ENCODE measurements at regions not wholly inside any gene's neighbourhood (a gene's known extent, or its start where the extent isn't known, plus 50 kb on each side); places are given as distances from the start of the nearest gene placed in this dataset.

- H3K9me3 ChIP-seq (ENCODE audit: low read length): no peaks in the 10 kb centered on the region
- H3K27me3 ChIP-seq (ENCODE audit: low read length): no peaks in the 10 kb centered on the region
- no peak overlapping the region for H2AFZ ChIP-seq (ENCODE audit: low read length)
- H3K9ac ChIP-seq (ENCODE audit: low read length): no peak overlapping the region
- no peaks in the 10 kb centered on the region for H3K4me1 ChIP-seq (ENCODE audit: low read length)
- no peaks in the 10 kb centered on the region for H4K20me1 ChIP-seq (ENCODE audit: insufficient read depth, low read depth, low read length)
- H3K4me2 ChIP-seq (ENCODE audit: low read depth, low read length, poor library complexity, severe bottlenecking): no peak overlapping the region
- H3K9me2 ChIP-seq (replicated peaks; ENCODE audit: insufficient read depth, low read length): no peaks in the 10 kb centered on the region
- H3K79me2 ChIP-seq (ENCODE audit: low read length): no peaks in the 10 kb centered on the region
- no peaks in the 10 kb centered on the region for H3K36me3 ChIP-seq (ENCODE audit: insufficient read depth, low read length)
- DNase-seq: no peak
- no peak overlapping the region for H3K4me3 ChIP-seq (ENCODE audit: low read length)
- H3K27ac ChIP-seq (ENCODE audit: low read length): no peak overlapping the region
Measured at GRCh38 chr10:8240861-8241260, 186.4 kb downstream of the GATA3 start.

GRCh38 chr10:8242295-8242872, 187.9 kb downstream of the GATA3 start:
- Histone ChIP-seq H3K27me3 (ENCODE audit: low read length) (no peaks in the 10 kb centered on the region), H3K9me2 (replicated peaks; ENCODE audit: insufficient read depth, low read length) (no peaks in the 10 kb centered on the region), H3K4me2 (ENCODE audit: low read depth, low read length, poor library complexity, severe bottlenecking) (no peak overlapping the region), H3K36me3 (ENCODE audit: insufficient read depth, low read length) (no peaks in the 10 kb centered on the region), H3K9me3 (ENCODE audit: low read length) (no peaks in the 10 kb centered on the region), H3K27ac (ENCODE audit: low read length) (no peak overlapping the region), H4K20me1 (ENCODE audit: insufficient read depth, low read depth, low read length) (no peaks in the 10 kb centered on the region), H3K4me1 (ENCODE audit: low read length) (no peaks in the 10 kb centered on the region), H3K9ac (ENCODE audit: low read length) (no peak overlapping the region), H2AFZ (ENCODE audit: low read length) (no peak overlapping the region), H3K79me2 (ENCODE audit: low read length) (no peaks in the 10 kb centered on the region), H3K4me3 (ENCODE audit: low read length) (no peak overlapping the region)
- DNase-seq: no peak

DNA sequence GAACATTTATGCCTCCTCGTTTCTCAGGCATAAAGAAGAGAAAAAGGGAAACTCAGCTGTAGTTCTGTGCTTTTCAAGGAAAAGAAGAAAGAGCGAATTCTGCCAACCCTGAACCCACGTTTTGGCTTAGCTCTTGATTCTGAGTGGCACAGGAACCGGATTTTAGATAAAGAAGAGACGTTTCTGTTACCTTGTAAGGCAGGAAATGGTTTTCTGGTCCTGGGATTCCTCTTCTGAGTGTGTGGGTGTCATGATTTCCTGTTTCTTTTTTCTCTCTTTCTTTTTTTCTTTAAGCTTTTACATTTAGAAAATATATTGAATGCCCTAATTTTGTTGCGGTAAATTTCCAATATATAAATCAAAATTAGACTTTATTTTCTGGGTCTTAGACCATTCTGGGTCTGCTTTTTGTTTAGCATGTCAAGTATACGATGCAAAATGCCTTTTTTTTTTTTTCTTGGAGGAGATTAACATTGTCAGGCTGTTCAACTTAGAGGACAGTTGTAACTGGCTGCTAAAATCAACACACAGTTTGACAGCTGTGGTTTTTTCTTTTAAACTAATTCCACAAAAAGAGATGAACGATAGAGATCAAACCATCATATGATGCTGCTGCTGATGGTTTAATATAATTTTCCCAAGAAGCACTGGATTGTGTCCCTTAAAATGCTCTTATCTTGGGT, 190.8 kb downstream of the GATA3 start:
- Histone ChIP-seq H3K9me2 (replicated peaks; ENCODE audit: insufficient read depth, low read length) (no peaks in the 10 kb centered on the region), H3K27me3 (ENCODE audit: low read length) (no peaks in the 10 kb centered on the region), H3K9me3 (ENCODE audit: low read length) (no peaks in the 10 kb centered on the region), H3K27ac (ENCODE audit: low read length) (no peak overlapping the region), H3K79me2 (ENCODE audit: low read length) (no peaks in the 10 kb centered on the region), H3K4me1 (ENCODE audit: low read length) (peaks cover 4% of the 10 kb centered on the region), H4K20me1 (ENCODE audit: insufficient read depth, low read depth, low read length) (no peaks in the 10 kb centered on the region), H2AFZ (ENCODE audit: low read length) (no peak overlapping the region), H3K9ac (ENCODE audit: low read length) (no peak overlapping the region), H3K36me3 (ENCODE audit: insufficient read depth, low read length) (no peaks in the 10 kb centered on the region), H3K4me2 (ENCODE audit: low read depth, low read length, poor library complexity, severe bottlenecking) (no peak overlapping the region), H3K4me3 (ENCODE audit: low read length) (no peak overlapping the region)
- no peak for DNase-seq

- Histone ChIP-seq H3K9me2 (replicated peaks; ENCODE audit: insufficient read depth, low read length) (no peaks in the 10 kb centered on the region), H3K4me1 (ENCODE audit: low read length) (peaks cover 5% of the 10 kb centered on the region), H4K20me1 (ENCODE audit: insufficient read depth, low read depth, low read length) (no peaks in the 10 kb centered on the region), H3K27me3 (ENCODE audit: low read length) (no peaks in the 10 kb centered on the region), H3K9ac (ENCODE audit: low read length) (no peak overlapping the region), H3K79me2 (ENCODE audit: low read length) (no peaks in the 10 kb centered on the region), H3K27ac (ENCODE audit: low read length) (no peak overlapping the region), H3K9me3 (ENCODE audit: low read length) (no peaks in the 10 kb centered on the region), H3K4me3 (ENCODE audit: low read length) (no peak overlapping the region), H2AFZ (ENCODE audit: low read length) (no peak overlapping the region), H3K36me3 (ENCODE audit: insufficient read depth, low read length) (no peaks in the 10 kb centered on the region), H3K4me2 (ENCODE audit: low read depth, low read length, poor library complexity, severe bottlenecking) (no peak overlapping the region)
- no peak for DNase-seq
Measured at GRCh38 chr10:8245814-8246142, 191.3 kb downstream of the GATA3 start.

DNA sequence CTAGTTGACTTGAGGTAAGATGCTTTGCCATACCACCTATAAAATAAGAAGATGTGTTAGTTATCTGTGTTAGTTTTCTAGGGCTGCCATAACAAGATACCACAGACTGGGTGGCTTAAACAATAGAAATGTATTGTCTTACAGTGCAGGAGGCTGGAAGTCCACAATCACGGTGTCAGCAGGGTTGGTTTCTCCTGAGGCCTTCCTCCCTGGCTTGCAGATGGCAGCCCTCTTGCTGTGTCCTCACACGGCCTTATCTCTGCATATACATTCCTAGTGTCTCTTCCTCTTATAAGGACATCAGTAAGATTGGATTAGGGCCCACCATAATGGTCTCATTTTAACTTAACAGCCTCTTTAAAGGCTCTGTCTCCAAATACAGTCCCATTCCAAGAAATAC, 192.1 kb downstream of the GATA3 start:
- no peaks in the 10 kb centered on the region for H3K27me3 ChIP-seq (ENCODE audit: low read length)
- DNase-seq: no peak
- H3K9ac ChIP-seq (ENCODE audit: low read length): no peak overlapping the region
- H3K9me2 ChIP-seq (replicated peaks; ENCODE audit: insufficient read depth, low read length): no peaks in the 10 kb centered on the region
- H3K36me3 ChIP-seq (ENCODE audit: insufficient read depth, low read length): no peaks in the 10 kb centered on the region
- no peaks in the 10 kb centered on the region for H3K79me2 ChIP-seq (ENCODE audit: low read length)
- no peaks in the 10 kb centered on the region for H3K9me3 ChIP-seq (ENCODE audit: low read length)
- no peak overlapping the region for H3K4me3 ChIP-seq (ENCODE audit: low read length)
- H4K20me1 ChIP-seq (ENCODE audit: insufficient read depth, low read depth, low read length): no peaks in the 10 kb centered on the region
- no peak overlapping the region for H2AFZ ChIP-seq (ENCODE audit: low read length)
- no peak overlapping the region for H3K27ac ChIP-seq (ENCODE audit: low read length)
- H3K4me1 ChIP-seq (ENCODE audit: low read length): peaks cover 5% of the 10 kb centered on the region
- no peak overlapping the region for H3K4me2 ChIP-seq (ENCODE audit: low read depth, low read length, poor library complexity, severe bottlenecking)

DNA sequence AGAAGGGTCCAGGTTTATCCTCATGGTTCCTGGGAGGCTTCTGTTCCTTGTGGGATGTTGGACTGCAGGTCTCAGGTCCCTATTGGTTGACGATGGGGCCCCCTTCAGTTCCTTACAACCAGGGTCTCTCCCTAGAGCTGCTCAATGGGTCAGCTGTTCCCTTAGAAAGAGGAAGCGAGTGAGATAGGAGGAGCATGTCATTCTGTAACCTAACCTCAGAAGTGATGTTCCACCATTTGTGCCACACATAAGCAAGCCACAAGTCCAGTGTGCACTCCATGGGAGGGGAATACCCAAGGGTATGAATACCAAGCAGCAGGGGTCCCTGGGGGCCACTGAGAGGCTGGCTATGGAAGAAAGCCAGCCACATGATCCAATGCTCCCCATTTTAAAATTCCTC, 192.7 kb downstream of the GATA3 start:
- no peaks in the 10 kb centered on the region for H4K20me1 ChIP-seq (ENCODE audit: insufficient read depth, low read depth, low read length)
- no peak overlapping the region for H2AFZ ChIP-seq (ENCODE audit: low read length)
- peaks cover 5% of the 10 kb centered on the region for H3K4me1 ChIP-seq (ENCODE audit: low read length)
- H3K4me2 ChIP-seq (ENCODE audit: low read depth, low read length, poor library complexity, severe bottlenecking): no peak overlapping the region
- no peaks in the 10 kb centered on the region for H3K36me3 ChIP-seq (ENCODE audit: insufficient read depth, low read length)
- H3K27ac ChIP-seq (ENCODE audit: low read length): no peak overlapping the region
- H3K27me3 ChIP-seq (ENCODE audit: low read length): no peaks in the 10 kb centered on the region
- H3K79me2 ChIP-seq (ENCODE audit: low read length): no peaks in the 10 kb centered on the region
- no peaks in the 10 kb centered on the region for H3K9me2 ChIP-seq (replicated peaks; ENCODE audit: insufficient read depth, low read length)
- no peak overlapping the region for H3K9ac ChIP-seq (ENCODE audit: low read length)
- DNase-seq: no peak
- no peak overlapping the region for H3K4me3 ChIP-seq (ENCODE audit: low read length)
- no peaks in the 10 kb centered on the region for H3K9me3 ChIP-seq (ENCODE audit: low read length)

- no peaks in the 10 kb centered on the region for H3K36me3 ChIP-seq (ENCODE audit: insufficient read depth, low read length)
- no peak overlapping the region for H3K9ac ChIP-seq (ENCODE audit: low read length)
- H3K4me1 ChIP-seq (ENCODE audit: low read length): peaks cover 5% of the 10 kb centered on the region
- no peak overlapping the region for H2AFZ ChIP-seq (ENCODE audit: low read length)
- no peak overlapping the region for H3K27ac ChIP-seq (ENCODE audit: low read length)
- no peaks in the 10 kb centered on the region for H3K9me3 ChIP-seq (ENCODE audit: low read length)
- no peaks in the 10 kb centered on the region for H3K27me3 ChIP-seq (ENCODE audit: low read length)
- no peak for DNase-seq
- no peak overlapping the region for H3K4me3 ChIP-seq (ENCODE audit: low read length)
- no peak overlapping the region for H3K4me2 ChIP-seq (ENCODE audit: low read depth, low read length, poor library complexity, severe bottlenecking)
- H4K20me1 ChIP-seq (ENCODE audit: insufficient read depth, low read depth, low read length): no peaks in the 10 kb centered on the region
- no peaks in the 10 kb centered on the region for H3K79me2 ChIP-seq (ENCODE audit: low read length)
- no peaks in the 10 kb centered on the region for H3K9me2 ChIP-seq (replicated peaks; ENCODE audit: insufficient read depth, low read length)
Measured at GRCh38 chr10:8248868-8249267, 194.4 kb downstream of the GATA3 start.

GRCh38 chr10:8254350-8254749, 199.9 kb downstream of the GATA3 start:
- Histone ChIP-seq H3K9me3 (ENCODE audit: low read length) (no peaks in the 10 kb centered on the region), H4K20me1 (ENCODE audit: insufficient read depth, low read depth, low read length) (no peaks in the 10 kb centered on the region), H3K9ac (ENCODE audit: low read length) (no peak overlapping the region), H3K9me2 (replicated peaks; ENCODE audit: insufficient read depth, low read length) (no peaks in the 10 kb centered on the region), H2AFZ (ENCODE audit: low read length) (no peak overlapping the region), H3K27me3 (ENCODE audit: low read length) (no peaks in the 10 kb centered on the region), H3K4me2 (ENCODE audit: low read depth, low read length, poor library complexity, severe bottlenecking) (no peak overlapping the region), H3K4me1 (ENCODE audit: low read length) (peaks cover 5% of the 10 kb centered on the region), H3K79me2 (ENCODE audit: low read length) (no peaks in the 10 kb centered on the region), H3K27ac (ENCODE audit: low read length) (no peak overlapping the region), H3K36me3 (ENCODE audit: insufficient read depth, low read length) (no peaks in the 10 kb centered on the region), H3K4me3 (ENCODE audit: low read length) (no peak overlapping the region)
- DNase-seq: no peak

Data from Karpas-422 (cell line).